GM19025 (cell line): ENCODE measurements at regions not wholly inside any gene's neighbourhood (a gene's known extent, or its start where the extent isn't known, plus 50 kb on each side); places are given as distances from the start of the nearest gene placed in this dataset.
"Not testable (repeated sequence)": the region's sequence is repeated elsewhere in the genome, so short reads cannot be mapped to it uniquely, and the experiment has no call there.

ENCODE experiments used
- ATAC-seq: cut with Tn5 transposase; IDR thresholded peaks from one replicate; pipeline ENCODE4 v1.9.1; 2021; ENCODE audit warnings: mild to moderate bottlenecking, low read depth, moderate library complexity; ENCODE audit not compliant: unreplicated experiment

- ATAC-seq = not testable (repeated sequence)
Observed at GRCh38 chr15:85196697-85197096, 183.7 kb upstream of the AKAP13 start.

DNA sequence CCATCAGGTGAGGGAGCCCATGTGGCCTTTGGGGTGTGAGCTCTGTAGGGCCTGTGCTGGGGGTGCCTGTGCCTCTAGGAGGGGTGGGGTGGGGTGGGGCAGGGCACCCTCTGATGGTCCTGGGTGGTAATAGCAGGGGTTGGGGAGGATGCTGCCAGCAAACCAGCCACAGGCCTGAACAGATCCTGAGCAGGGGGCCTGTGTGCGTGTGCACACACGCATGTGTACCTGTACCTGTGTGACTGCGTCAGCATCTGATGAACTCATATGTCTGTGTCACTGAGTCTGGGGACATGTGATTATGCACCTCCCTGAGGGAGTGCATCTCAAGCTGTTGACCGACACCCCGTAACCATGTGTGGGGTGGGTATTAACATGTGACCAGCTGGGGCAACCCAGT, 182.8 kb upstream of the AKAP13 start:
- not testable (repeated sequence) for ATAC-seq

GRCh38 chr15:85198432-85198831, 182.0 kb upstream of the AKAP13 start:
- not testable (repeated sequence) for ATAC-seq

DNA sequence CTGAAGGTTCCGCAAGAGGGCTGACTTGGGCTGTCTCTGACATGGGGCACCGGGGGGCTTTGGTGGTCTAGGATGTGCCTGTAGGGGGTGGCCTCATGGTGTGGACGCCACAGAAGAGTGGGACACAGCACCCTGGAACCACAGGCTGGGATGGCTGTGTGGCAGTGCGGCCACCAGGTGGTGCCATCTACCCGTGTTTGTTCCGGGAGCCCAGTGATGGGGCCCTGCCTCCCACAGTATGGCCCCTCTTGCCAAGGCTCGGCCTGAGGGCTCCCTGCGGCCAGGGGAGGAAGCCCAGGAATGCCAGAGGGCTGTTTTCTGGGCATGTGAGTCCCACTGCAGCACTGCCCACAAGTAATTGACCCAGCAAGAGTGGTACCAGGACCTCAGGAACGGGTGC, 180.2 kb upstream of the AKAP13 start:
- ATAC-seq = peak; percentile 91

GRCh38 chr15:85201118-85201793, 179.1 kb upstream of the AKAP13 start:
- not testable (repeated sequence) for ATAC-seq

DNA sequence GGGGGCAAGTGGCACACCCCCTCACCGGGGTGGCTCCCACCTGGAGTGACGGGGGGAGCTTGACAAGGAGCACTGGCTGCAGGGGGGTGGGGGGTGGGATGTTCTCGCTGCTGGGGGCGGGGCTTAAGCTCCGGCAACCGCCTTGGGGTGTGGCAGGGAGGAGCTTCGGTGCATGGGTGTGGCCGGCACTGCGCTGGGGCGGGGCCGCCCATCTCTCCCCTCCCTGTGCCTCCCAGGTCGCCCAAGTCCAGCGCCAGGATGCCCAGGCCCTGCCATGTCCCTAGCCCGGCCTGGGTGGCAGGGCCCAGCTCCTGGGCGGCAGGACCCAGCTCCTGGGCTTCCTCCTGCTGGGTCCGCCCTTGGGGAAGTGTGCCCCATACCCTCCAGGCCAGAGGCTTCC, 175.9 kb upstream of the AKAP13 start:
- not testable (repeated sequence) for ATAC-seq

DNA sequence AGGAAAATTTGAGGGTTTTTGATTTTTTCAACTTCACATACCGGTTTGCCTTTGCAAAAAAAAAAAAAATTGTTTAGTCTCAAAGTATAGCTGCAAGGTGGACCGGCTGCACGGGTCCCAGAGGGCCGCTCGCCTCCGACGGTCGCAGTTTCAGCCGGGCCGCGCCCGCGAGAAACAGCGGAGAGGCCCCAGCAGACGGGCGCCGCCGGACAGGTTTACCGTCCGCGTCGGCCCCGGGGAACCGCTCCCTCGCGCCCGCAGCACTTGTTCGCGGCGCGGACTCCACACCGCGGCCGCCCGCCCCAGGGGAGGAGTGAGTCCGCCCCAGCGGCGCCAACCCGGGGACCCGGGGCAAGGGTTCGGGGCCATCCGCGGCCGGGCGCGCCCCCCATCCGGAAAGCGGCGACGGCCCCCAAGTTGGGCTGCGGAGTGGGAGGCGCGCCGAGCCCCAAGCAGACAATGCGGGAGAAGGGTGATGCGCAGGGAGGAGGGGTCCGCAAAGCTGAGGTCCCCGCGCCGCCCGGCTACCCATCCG, 146.5 kb upstream of the AKAP13 start:
- not testable (repeated sequence) for ATAC-seq

DNA sequence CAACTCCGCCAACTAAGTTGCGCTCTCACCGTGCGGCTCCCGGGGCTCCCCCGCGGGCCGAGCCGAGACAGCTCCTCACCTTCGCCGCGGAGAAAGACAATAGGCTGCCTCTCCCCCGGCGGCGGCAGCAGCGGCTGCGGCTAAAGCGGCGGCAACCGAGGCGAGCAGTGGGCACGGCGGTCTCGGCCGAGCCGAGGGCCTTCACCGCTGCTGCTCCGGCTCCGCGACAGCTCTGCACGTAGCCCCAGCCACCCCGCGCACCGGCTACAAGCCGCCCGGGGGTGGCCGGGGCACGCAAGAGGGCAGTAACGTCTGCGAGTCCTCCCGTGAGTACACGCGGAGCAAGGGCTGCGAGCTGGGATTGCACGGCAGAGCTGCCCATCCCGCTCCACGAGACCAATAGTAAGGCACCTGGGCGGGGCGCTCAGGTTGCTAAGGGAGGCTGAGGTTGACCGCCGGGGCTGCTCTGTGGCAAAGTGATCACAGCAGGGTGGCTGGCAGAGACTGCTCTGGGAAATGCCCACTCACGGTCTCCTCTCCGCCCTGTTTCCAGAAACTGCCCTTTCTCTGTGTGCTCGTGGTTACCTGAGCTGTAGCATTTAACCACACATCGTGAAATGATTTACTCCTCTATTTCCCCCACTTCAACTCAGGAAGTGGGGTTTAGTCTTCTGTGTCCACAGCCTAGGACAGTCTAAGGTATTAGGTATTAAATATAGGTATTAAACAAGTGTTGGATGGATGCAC, 145.8 kb upstream of the AKAP13 start:
- not testable (repeated sequence) for ATAC-seq

DNA sequence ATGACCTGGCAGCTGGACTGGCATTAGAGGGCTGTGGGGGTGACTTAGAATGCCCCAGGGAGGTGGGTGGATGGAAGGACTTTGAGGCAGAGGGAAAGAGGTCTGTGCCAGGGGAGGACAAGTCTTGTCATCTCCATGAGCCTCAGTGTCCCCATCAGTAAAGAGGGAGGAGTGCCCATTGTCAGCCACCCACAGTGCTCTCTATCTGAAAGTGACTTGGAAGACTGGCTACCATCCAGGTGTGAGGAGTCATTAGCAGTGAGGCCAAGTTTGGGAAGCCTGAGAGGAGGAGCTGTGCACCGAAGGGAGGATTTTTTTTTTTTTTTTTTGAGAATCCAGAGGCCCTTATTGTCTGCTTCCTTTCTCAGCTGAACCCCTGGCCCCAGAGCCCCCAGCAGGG, 136.3 kb upstream of the AKAP13 start:
- not testable (repeated sequence) for ATAC-seq

DNA sequence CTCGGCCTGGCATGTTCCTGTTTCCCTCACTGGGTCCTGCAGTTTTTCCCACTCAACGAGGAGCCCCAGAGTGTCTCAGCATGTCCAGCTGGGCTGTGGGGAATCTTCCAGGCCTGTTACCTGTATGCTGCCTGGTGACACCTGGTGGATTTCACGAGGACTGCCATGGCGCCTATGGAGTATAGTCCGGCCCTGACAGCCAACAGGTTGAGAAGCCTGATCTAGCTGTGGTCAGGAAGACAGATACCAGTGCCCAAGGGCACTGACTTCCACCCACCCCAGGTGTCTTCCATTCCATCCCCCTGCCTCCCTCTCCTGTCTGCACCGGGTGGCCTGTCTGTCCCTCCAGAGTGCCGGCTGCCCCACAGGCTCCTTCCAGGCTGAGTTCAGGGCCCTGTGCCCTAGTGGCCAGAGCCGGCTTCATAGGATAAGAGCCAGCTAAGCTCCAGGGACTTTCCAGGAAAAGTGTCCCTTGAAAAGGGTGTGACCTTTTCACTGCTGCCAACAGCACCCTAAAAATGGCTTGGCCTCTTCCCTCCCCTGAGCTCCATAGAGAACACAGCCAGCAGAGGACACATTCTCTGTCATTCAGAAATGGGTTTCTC, 129.4 kb upstream of the AKAP13 start:
- not testable (repeated sequence) for ATAC-seq

GRCh38 chr15:85253196-85253915, 127.0 kb upstream of the AKAP13 start:
- ATAC-seq = peak; percentile 74

GRCh38 chr15:85254961-85255360, 125.4 kb upstream of the AKAP13 start:
- not testable (repeated sequence) for ATAC-seq

GRCh38 chr15:85255502-85255901, 124.9 kb upstream of the AKAP13 start:
- ATAC-seq = not testable (repeated sequence)

DNA sequence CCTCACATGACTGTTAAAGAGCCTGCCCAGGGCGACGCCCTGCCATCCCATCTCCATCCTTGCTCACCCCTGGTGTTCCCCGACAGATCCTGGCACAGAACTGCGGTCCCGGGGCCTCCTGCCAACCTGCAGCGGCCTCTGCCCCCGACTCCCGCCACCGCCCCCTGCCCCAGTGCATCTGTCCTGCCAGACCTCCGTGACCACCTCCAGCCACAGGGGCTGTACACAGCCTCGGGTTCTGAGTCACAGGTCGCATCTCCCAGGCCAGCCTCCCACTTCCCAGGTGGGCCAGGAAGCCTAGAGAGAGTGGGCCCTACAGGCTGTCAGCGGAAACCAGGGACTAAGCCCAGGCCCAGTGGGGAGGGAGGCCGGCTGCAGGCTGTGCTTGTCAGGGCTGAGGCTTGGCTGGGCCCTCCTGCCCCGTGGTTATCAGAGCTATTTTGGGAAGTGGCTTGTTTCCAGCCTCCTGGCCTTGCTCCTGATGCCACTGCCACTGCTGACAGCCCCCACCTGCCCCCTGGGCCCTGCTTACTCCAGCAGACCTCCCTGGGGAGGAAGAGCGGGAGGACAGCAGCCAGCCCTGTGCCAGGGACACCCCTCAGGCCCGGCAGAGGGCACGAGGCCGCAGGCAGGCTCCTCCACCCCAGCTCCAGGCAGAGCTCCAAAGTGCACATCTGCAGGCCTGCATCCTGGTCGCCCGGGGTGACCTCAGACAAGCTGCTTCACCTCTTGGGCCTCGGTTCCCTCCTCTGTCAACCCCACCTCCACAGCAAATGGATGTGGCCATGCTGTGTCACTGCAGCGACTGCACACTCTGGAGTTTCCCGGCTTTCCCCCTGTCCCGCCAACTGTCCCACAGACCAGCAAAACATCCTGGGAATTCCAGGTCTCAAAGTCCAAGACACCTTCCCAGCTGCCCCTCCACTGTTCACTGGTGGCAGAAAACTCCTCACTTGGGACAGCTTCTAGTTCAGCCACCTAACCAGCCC, 124.1 kb upstream of the AKAP13 start:
- ATAC-seq = not testable (repeated sequence)

- ATAC-seq = not testable (repeated sequence)
Observed at GRCh38 chr15:85258062-85258445, 122.3 kb upstream of the AKAP13 start.

- ATAC-seq = not testable (repeated sequence)
Observed at GRCh38 chr15:85258559-85259209, 121.7 kb upstream of the AKAP13 start.

DNA sequence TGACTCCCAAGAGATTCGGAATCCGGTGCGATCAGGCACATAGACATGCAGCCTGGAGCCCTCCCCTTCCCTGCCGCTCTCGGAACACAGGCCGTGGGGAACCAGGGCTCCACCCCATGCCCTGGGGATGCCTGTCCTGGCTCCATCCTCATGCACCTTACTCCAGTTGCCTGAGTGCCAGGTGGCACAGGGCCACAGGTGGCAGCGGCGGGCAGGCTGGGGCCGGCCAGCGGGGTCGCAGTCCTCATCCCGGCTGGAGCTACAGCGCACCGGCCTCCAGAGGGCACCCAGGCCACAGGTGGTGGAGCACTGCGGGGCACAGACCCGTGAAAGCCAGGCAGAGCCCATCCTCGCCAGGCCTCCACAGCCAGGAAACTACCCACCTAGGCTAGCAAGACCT, 119.9 kb upstream of the AKAP13 start:
- not testable (repeated sequence) for ATAC-seq

GRCh38 chr15:85262461-85263055, 117.8 kb upstream of the AKAP13 start:
- ATAC-seq = not testable (repeated sequence)
